H9 (cell line): ENCODE measurements at regions not wholly inside any gene's neighbourhood (a gene's known extent, or its start where the extent isn't known, plus 50 kb on each side); places are given as distances from the start of the nearest gene placed in this dataset.

Source experiments
- DNase-seq: peaks from one replicate; pipeline ENCODE4 v3.0.0-alpha.2; 2017
- H2AFZ ChIP-seq: one replicate; pipeline ENCODE4 v1.6.1; 2013; ENCODE audit warnings: mild to moderate bottlenecking, low read length, control low read depth, moderate library complexity
- H2AK5ac ChIP-seq: 2 replicates; pipeline ENCODE4 v1.6.1; 2013; ENCODE audit warnings: low read length, control low read depth, mixed read lengths; ENCODE audit not compliant: insufficient read length
- H2BK120ac ChIP-seq: one replicate; pipeline ENCODE4 v1.6.1; 2013; ENCODE audit warnings: low read depth, mild to moderate bottlenecking, low read length, control low read depth, inconsistent platforms; ENCODE audit not compliant: poor library complexity, severe bottlenecking
- H2BK12ac ChIP-seq: 2 replicates; pipeline ENCODE4 v1.6.1; 2013; ENCODE audit warnings: low read length, control low read depth, mixed read lengths, low read depth; ENCODE audit not compliant: insufficient read length
- H2BK15ac ChIP-seq: 2 replicates; pipeline ENCODE4 v1.6.1; 2013; ENCODE audit warnings: low read depth, low read length, control low read depth
- H2BK20ac ChIP-seq: one replicate; pipeline ENCODE4 v1.6.1; 2013; ENCODE audit warnings: low read depth, mild to moderate bottlenecking, low read length, control low read depth, inconsistent platforms; ENCODE audit not compliant: poor library complexity, severe bottlenecking
- H2BK5ac ChIP-seq: 2 replicates; pipeline ENCODE4 v1.6.1; 2013; ENCODE audit warnings: low read length, control low read depth, mixed read lengths; ENCODE audit not compliant: insufficient read length
- H3K14ac ChIP-seq: 2 replicates; pipeline ENCODE4 v1.6.1; 2013; ENCODE audit warnings: low read length, control low read depth; ENCODE audit not compliant: insufficient read depth
- H3K18ac ChIP-seq: 2 replicates; pipeline ENCODE4 v1.6.1; 2013; ENCODE audit warnings: low read depth, mild to moderate bottlenecking, mixed read lengths, low read length, control low read depth; ENCODE audit not compliant: insufficient read length
- H3K23ac ChIP-seq: 2 replicates; pipeline ENCODE4 v1.6.1; 2013; ENCODE audit warnings: low read length, control low read depth, mixed read lengths, low read depth; ENCODE audit not compliant: insufficient read length
- H3K23me2 ChIP-seq: 2 replicates; pipeline ENCODE4 v1.6.1; 2013; ENCODE audit warnings: low read depth, mild to moderate bottlenecking, mixed read lengths, low read length, control low read depth; ENCODE audit not compliant: insufficient read length, poor library complexity, severe bottlenecking
- H3K27ac ChIP-seq: 2 replicates; pipeline ENCODE4 v1.5.1; 2013; ENCODE audit warnings: low read length, control low read depth, mixed read lengths, low read depth; ENCODE audit not compliant: insufficient read length
- H3K27me3 ChIP-seq: 2 replicates; pipeline ENCODE4 v1.6.1; 2013; ENCODE audit warnings: low read length, control low read depth, inconsistent platforms; ENCODE audit not compliant: insufficient read depth
- H3K4ac ChIP-seq: 2 replicates; pipeline ENCODE4 v1.6.1; 2013; ENCODE audit warnings: low read depth, mild to moderate bottlenecking, control low read depth, inconsistent platforms, low read length, moderate library complexity
- H3K4me1 ChIP-seq: 2 replicates; pipeline ENCODE4 v1.6.1; 2013; ENCODE audit warnings: low read length, control low read depth, inconsistent platforms; ENCODE audit not compliant: insufficient read depth
- H3K4me2 ChIP-seq: 2 replicates; pipeline ENCODE4 v1.6.1; 2013; ENCODE audit warnings: low read length, control low read depth, mixed read lengths; ENCODE audit not compliant: insufficient read length, insufficient read depth
- H3K56ac ChIP-seq: 2 replicates; pipeline ENCODE4 v1.6.1; 2013; ENCODE audit warnings: low read depth, mild to moderate bottlenecking, mixed read lengths, low read length, control low read depth; ENCODE audit not compliant: insufficient read length
- H3K79me1 ChIP-seq: 2 replicates; pipeline ENCODE4 v1.6.1; 2013; ENCODE audit warnings: low read depth, mild to moderate bottlenecking, moderate library complexity, low read length, control low read depth, inconsistent platforms; ENCODE audit not compliant: insufficient read depth, poor library complexity, severe bottlenecking
- H3K79me2 ChIP-seq: 2 replicates; pipeline ENCODE4 v1.6.1; 2013; ENCODE audit warnings: low read length, control low read depth, inconsistent platforms; ENCODE audit not compliant: insufficient read depth
- H3K9ac ChIP-seq: 2 replicates; pipeline ENCODE4 v1.6.1; 2013; ENCODE audit warnings: low read length, control low read depth, mixed read lengths; ENCODE audit not compliant: insufficient read length; ENCODE audit errors: extremely low read depth
- H3K9me3 ChIP-seq: one replicate; pipeline ENCODE4 v1.6.1; 2013; ENCODE audit warnings: low read depth, low read length, inconsistent platforms; ENCODE audit not compliant: control insufficient read depth
- H3T11ph ChIP-seq: one replicate; pipeline ENCODE4 v1.6.1; 2013; ENCODE audit warnings: mild to moderate bottlenecking, low read length, control low read depth, inconsistent platforms
- H4K20me1 ChIP-seq: one replicate; pipeline ENCODE4 v1.6.1; 2013; ENCODE audit not compliant: control insufficient read depth, insufficient read length, insufficient read depth
- H4K5ac ChIP-seq: 2 replicates; pipeline ENCODE4 v1.6.1; 2013; ENCODE audit warnings: low read depth, mild to moderate bottlenecking, mixed read lengths, low read length, control low read depth; ENCODE audit not compliant: insufficient read length
- H4K8ac ChIP-seq: replicated peaks from 2 replicates; pipeline ENCODE4 v1.6.1; 2013; ENCODE audit warnings: low read length, control low read depth, mixed read lengths, low read depth; ENCODE audit not compliant: insufficient read length
- H4K91ac ChIP-seq: 2 replicates; pipeline ENCODE4 v1.6.1; 2013; ENCODE audit warnings: low read depth, mild to moderate bottlenecking, moderate library complexity, mixed read lengths, low read length, control low read depth; ENCODE audit not compliant: insufficient read length
- H3K27ac Mint-ChIP-seq, 3 experiments: 2 replicates in 2 of 3; 3 replicates in 1 of 3; pipeline ENCODE4 v1.8.0; 2020 to 2021; ENCODE audit warnings: mixed read lengths in 3 of 3, mild to moderate bottlenecking in 1 of 3, moderate library complexity in 1 of 3
- H3K27me3 Mint-ChIP-seq: 2 replicates; pipeline ENCODE4 v1.8.0; 2021; ENCODE audit warnings: low read depth, mild to moderate bottlenecking, moderate library complexity, mixed read lengths
- H3K36me3 Mint-ChIP-seq, 3 experiments: 2 replicates in 2 of 3; 3 replicates in 1 of 3; pipeline ENCODE4 v1.8.0; 2020 to 2021; ENCODE audit warnings: low read depth in 3 of 3, mixed read lengths in 3 of 3; ENCODE audit not compliant: insufficient read depth in 1 of 3
- H3K4me1 Mint-ChIP-seq, 2 experiments: 2 replicates each; pipeline ENCODE4 v1.8.0; 2020; ENCODE audit warnings: mixed read lengths in 2 of 2
- H3K4me3 Mint-ChIP-seq, 2 experiments: 2 replicates in 1 of 2; 3 replicates in 1 of 2; pipeline ENCODE4 v1.8.0; 2020 to 2021; ENCODE audit warnings: mild to moderate bottlenecking in 2 of 2, mixed read lengths in 2 of 2, moderate library complexity in 1 of 2
- H3K9me3 Mint-ChIP-seq, 2 experiments: 2 replicates in 1 of 2; 3 replicates in 1 of 2; pipeline ENCODE4 v1.8.0; 2020; ENCODE audit warnings: mild to moderate bottlenecking in 2 of 2, mixed read lengths in 2 of 2, moderate library complexity in 1 of 2
- WGBS: extraction: QIAGEN DNeasy Blood & Tissue Kit; methylation state at CpG from one replicate; pipeline ENCODE4 v1.1.7; 2013; ENCODE audit warnings: missing lambda C conversion rate, low lambda C conversion rate, mixed read lengths; ENCODE audit not compliant: insufficient read length; ENCODE audit errors: extremely low coverage; 5-methylcytosine and 5-hydroxymethylcytosine counted together
- TF ChIP-seq, protein P1 (sequence below): fragments of 200-600 bp; sonication (generic); conservative IDR thresholded peaks from 3 replicates; pipeline ENCODE4 v1.8.0; 2021; ENCODE audit warnings: antibody characterized with exemption, mild to moderate bottlenecking

DNA sequence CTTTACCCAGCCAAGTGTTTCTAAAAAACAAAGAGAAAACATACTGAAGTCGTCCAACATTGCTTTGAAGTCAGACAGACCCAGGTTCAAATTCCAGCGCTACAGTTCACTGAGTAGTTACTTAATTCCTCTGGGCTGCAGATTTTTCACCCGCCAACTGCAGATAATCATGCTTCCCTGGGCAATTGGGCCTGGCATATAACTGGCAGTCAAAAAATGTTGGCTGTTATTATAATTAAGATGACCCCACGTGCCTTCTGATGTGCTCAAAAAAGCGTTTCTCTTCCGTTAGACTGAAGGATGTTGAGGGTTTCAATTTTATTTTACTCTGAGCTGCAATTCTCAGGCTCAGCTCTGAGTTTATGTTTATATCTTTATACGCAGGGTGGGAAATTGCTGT lies 156.1 kb upstream of the CITED2 start:
- Histone ChIP-seq H3K18ac (no peak overlapping the region), H3K23ac (no peak overlapping the region), H2BK120ac (no peak overlapping the region), H3K4me2 (no peak overlapping the region), H2AK5ac (no peak overlapping the region), H3K14ac (no peak overlapping the region), H3K9me3 (no peaks in the 10 kb centered on the region), H3K56ac (no peak overlapping the region), H3K9ac (no peak overlapping the region), H2BK12ac (no peak overlapping the region), H4K20me1 (no peaks in the 10 kb centered on the region), H2BK20ac (no peak overlapping the region), H3K4me1 (no peaks in the 10 kb centered on the region), H3K27ac (no peak overlapping the region), H3K23me2 (no peaks in the 10 kb centered on the region), H3K4ac (no peak overlapping the region), H2AFZ (no peak overlapping the region), H2BK15ac (no peak overlapping the region), H4K91ac (no peak overlapping the region), H3T11ph (no peak overlapping the region), H4K5ac (no peak overlapping the region), H3K27me3 (no peaks in the 10 kb centered on the region), H3K79me1 (no peaks in the 10 kb centered on the region), H3K79me2 (no peaks in the 10 kb centered on the region), H2BK5ac (no peak overlapping the region), H4K8ac (no peak overlapping the region)
- no peak for DNase-seq
- no peaks in the 10 kb centered on the region for H3K27me3 Mint-ChIP-seq
- peaks cover 0 to 4% (median 2%) of the 10 kb centered on the region in 3 experiments; a peak in 2 of 7 replicates for H3K36me3 Mint-ChIP-seq
- H3K4me3 Mint-ChIP-seq = no peak overlapping the region
- TF ChIP-seq, protein P1, sequence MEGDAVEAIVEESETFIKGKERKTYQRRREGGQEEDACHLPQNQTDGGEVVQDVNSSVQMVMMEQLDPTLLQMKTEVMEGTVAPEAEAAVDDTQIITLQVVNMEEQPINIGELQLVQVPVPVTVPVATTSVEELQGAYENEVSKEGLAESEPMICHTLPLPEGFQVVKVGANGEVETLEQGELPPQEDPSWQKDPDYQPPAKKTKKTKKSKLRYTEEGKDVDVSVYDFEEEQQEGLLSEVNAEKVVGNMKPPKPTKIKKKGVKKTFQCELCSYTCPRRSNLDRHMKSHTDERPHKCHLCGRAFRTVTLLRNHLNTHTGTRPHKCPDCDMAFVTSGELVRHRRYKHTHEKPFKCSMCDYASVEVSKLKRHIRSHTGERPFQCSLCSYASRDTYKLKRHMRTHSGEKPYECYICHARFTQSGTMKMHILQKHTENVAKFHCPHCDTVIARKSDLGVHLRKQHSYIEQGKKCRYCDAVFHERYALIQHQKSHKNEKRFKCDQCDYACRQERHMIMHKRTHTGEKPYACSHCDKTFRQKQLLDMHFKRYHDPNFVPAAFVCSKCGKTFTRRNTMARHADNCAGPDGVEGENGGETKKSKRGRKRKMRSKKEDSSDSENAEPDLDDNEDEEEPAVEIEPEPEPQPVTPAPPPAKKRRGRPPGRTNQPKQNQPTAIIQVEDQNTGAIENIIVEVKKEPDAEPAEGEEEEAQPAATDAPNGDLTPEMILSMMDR = no peak
- no peak overlapping the region for H3K27ac Mint-ChIP-seq
- peaks cover 10 to 12% of the 10 kb centered on the region in 2 experiments for H3K4me1 Mint-ChIP-seq
- H3K9me3 Mint-ChIP-seq = peaks cover 0 to 4% of the 10 kb centered on the region in 2 experiments; a peak in 1 of 5 replicates
- WGBS = no CpG with 5 or more reads among the region's 7 CpGs
